CD14-positive monocyte (primary cell): ENCODE measurements at regions not wholly inside any gene's neighbourhood (a gene's known extent, or its start where the extent isn't known, plus 50 kb on each side); places are given as distances from the start of the nearest gene placed in this dataset.
A peak's percentile ranks its signal among the peaks of the same experiment; 100 is the strongest.

Experiments
- DNase-seq, 3 donors: peaks; one replicate each; pipeline ENCODE4 v3.0.0-alpha.2; 2011 to 2022
- H2AFZ ChIP-seq: 2 replicates; pipeline ENCODE4 v1.6.0; 2012; ENCODE audit warnings: mild to moderate bottlenecking, low read depth, low read length, inconsistent platforms; ENCODE audit not compliant: insufficient read depth, poor library complexity, severe bottlenecking
- H3K27ac ChIP-seq, 2 donors: 1 replicate in 1 of 2; 2 replicates in 1 of 2; pipeline ENCODE4 v1.5.1; 2012 to 2013; ENCODE audit warnings: low read length in 2 of 2, control low read depth in 1 of 2, inconsistent platforms in 1 of 2, low read depth in 1 of 2, mild to moderate bottlenecking in 1 of 2
- H3K27me3 ChIP-seq, 2 donors: one replicate each; pipeline versions ENCODE4 v1.6.0 to v1.6.1; 2011 to 2013; ENCODE audit warnings: low read length in 2 of 2; ENCODE audit not compliant: control insufficient read depth in 2 of 2, insufficient read depth in 2 of 2
- H3K36me3 ChIP-seq, 2 donors: replicated peaks in 1 of 2; 1 replicate in 1 of 2; 2 replicates in 1 of 2; pipeline versions ENCODE4 v1.5.1 to v1.6.1; 2012 to 2013; ENCODE audit warnings: low read length in 2 of 2, control low read depth in 1 of 2, inconsistent platforms in 1 of 2, mild to moderate bottlenecking in 1 of 2; ENCODE audit not compliant: insufficient read depth in 2 of 2, control insufficient read depth in 1 of 2
- H3K4me1 ChIP-seq, 2 donors: 1 replicate in 1 of 2; 2 replicates in 1 of 2; pipeline versions ENCODE4 v1.5.1 to v1.6.1; 2012 to 2013; ENCODE audit warnings: low read length in 2 of 2, control low read depth in 1 of 2, inconsistent platforms in 1 of 2, mild to moderate bottlenecking in 1 of 2, moderate library complexity in 1 of 2; ENCODE audit not compliant: insufficient read depth in 2 of 2, control insufficient read depth in 1 of 2
- H3K4me2 ChIP-seq: replicated peaks from 2 replicates; pipeline ENCODE3; 2012; ENCODE audit warnings: low read length, moderate library complexity, mild to moderate bottlenecking; ENCODE audit not compliant: poor library complexity, severe bottlenecking; ENCODE audit errors: extremely low read depth
- H3K4me3 ChIP-seq, 3 experiments: fragments of 200-600 bp in 1 of 3; sonication (generic) in 1 of 3; replicated peaks in 1 of 3; 1 replicate in 2 of 3; 2 replicates in 1 of 3; pipeline ENCODE4 v1.5.1; 2011 to 2013; ENCODE audit warnings: low read length in 3 of 3, mild to moderate bottlenecking in 3 of 3, control low read depth in 2 of 3, low read depth in 2 of 3, inconsistent platforms in 1 of 3, moderate library complexity in 1 of 3
- H3K79me2 ChIP-seq: 2 replicates; pipeline ENCODE4 v1.6.0; 2012; ENCODE audit warnings: mild to moderate bottlenecking, control low read depth, inconsistent platforms, low read length, moderate library complexity; ENCODE audit not compliant: insufficient read depth
- H3K9ac ChIP-seq: 2 replicates; pipeline ENCODE4 v1.6.0; 2017; ENCODE audit warnings: low read length, mild to moderate bottlenecking; ENCODE audit not compliant: insufficient read depth, poor library complexity, severe bottlenecking
- H3K9me3 ChIP-seq, 2 donors: replicated peaks in 1 of 2; 1 replicate in 1 of 2; 2 replicates in 1 of 2; pipeline versions ENCODE4 v1.5.1 to v1.6.1; 2012 to 2013; ENCODE audit warnings: low read length in 2 of 2, control low read depth in 1 of 2; ENCODE audit not compliant: control insufficient read depth in 1 of 2, insufficient read depth in 1 of 2
- H4K20me1 ChIP-seq: 2 replicates; pipeline ENCODE4 v1.6.0; 2012; ENCODE audit warnings: mild to moderate bottlenecking, low read length, control low read depth, moderate library complexity; ENCODE audit not compliant: insufficient read depth
- H3K27ac Mint-ChIP-seq, 7 donors: one replicate each; pipeline ENCODE4 v1.8.0; 2020; ENCODE audit warnings: mild to moderate bottlenecking in 7 of 7, mixed read lengths in 7 of 7, moderate library complexity in 6 of 7, inconsistent platforms in 2 of 7
- H3K27me3 Mint-ChIP-seq, 3 donors: one replicate each; pipeline ENCODE4 v1.8.0; 2021 to 2022; ENCODE audit warnings: low read depth in 3 of 3, mild to moderate bottlenecking in 3 of 3, mixed read lengths in 3 of 3, moderate library complexity in 3 of 3, inconsistent platforms in 1 of 3
- H3K36me3 Mint-ChIP-seq, 2 donors: one replicate each; pipeline ENCODE4 v1.8.0; 2020; ENCODE audit warnings: mixed read lengths in 2 of 2, inconsistent platforms in 1 of 2, mild to moderate bottlenecking in 1 of 2
- H3K4me1 Mint-ChIP-seq: one replicate; pipeline ENCODE4 v1.8.0; 2020; ENCODE audit warnings: mild to moderate bottlenecking, mixed read lengths
- H3K4me3 Mint-ChIP-seq, 2 donors: one replicate each; pipeline ENCODE4 v1.8.0; 2020; ENCODE audit warnings: mild to moderate bottlenecking in 2 of 2, mixed read lengths in 2 of 2, moderate library complexity in 1 of 2
- H3K9me3 Mint-ChIP-seq, 7 donors: one replicate each; pipeline ENCODE4 v1.8.0; 2020 to 2022; ENCODE audit warnings: mixed read lengths in 7 of 7, mild to moderate bottlenecking in 6 of 7, moderate library complexity in 6 of 7, inconsistent platforms in 2 of 7
- CTCF ChIP-seq: fragments of 200-600 bp; IDR thresholded peaks from one replicate; pipeline ENCODE4 v1.8.0; 2022; ENCODE audit warnings: antibody characterized with exemption, mild to moderate bottlenecking
- WGBS: methylation state at CpG from one replicate; pipeline ENCODE4 v1.1.5; 2013; ENCODE audit warnings: missing lambda C conversion rate; ENCODE audit not compliant: insufficient coverage; 5-methylcytosine and 5-hydroxymethylcytosine counted together
- intact Hi-C, 2 donors: fragments of 100-400 bp; cut with micrococcal nuclease; formaldehyde crosslinking; loops; one replicate each; pipeline versions ENCODE4 v1.15.0 to v1.15.1; 2023

- Histone ChIP-seq H3K4me2 (peak overlapping the region; percentile 43), H3K27me3 (peaks cover 79 to 94% of the 10 kb centered on the region in 2 donors), H3K4me3 (peak overlapping the region in 1 of 3 experiments; percentile 26), H4K20me1 (no peaks in the 10 kb centered on the region), H3K9ac (no peak overlapping the region), H3K4me1 (peaks cover 13 to 14% of the 10 kb centered on the region in 2 donors), H3K79me2 (no peaks in the 10 kb centered on the region), H3K27ac (no peak overlapping the region), H3K36me3 (no peaks in the 10 kb centered on the region), H2AFZ (no peak overlapping the region), H3K9me3 (peaks cover 12 to 50% of the 10 kb centered on the region in 2 donors)
- Mint-ChIP-seq H3K27ac (no peak overlapping the region), H3K9me3 (peaks cover 0 to 21% (median 8%) of the 10 kb centered on the region in 7 donors), H3K4me3 (no peak overlapping the region), H3K4me1 (peaks cover 10% of the 10 kb centered on the region), H3K27me3 (peaks cover 10 to 28% (median 11%) of the 10 kb centered on the region in 3 donors), H3K36me3 (peaks cover 0 to 2% of the 10 kb centered on the region in 2 donors)
- WGBS = 7% methylated on average over 7 of the region's 20 CpGs
- no peak for DNase-seq
- intact Hi-C loops = loop anchor here in 1 of 2 donors (10.0 kb wide), 1 partner anchor 542 kb away; no protein-coding TSS in a partner anchor
- no peak for TF ChIP-seq CTCF
Measured at GRCh38 chr5:88142886-88143692, 125.6 kb downstream of the TMEM161B start.

GRCh38 chr5:88142636-88142885, 126.1 kb downstream of the TMEM161B start:
- no peak overlapping the region for H3K4me3 Mint-ChIP-seq
- no peak overlapping the region for H3K27ac Mint-ChIP-seq
- Histone ChIP-seq H4K20me1 (no peaks in the 10 kb centered on the region), H3K27ac (no peak overlapping the region), H3K9me3 (peaks cover 12 to 50% of the 10 kb centered on the region in 2 donors), H3K9ac (no peak overlapping the region), H3K79me2 (no peaks in the 10 kb centered on the region), H2AFZ (no peak overlapping the region), H3K36me3 (no peaks in the 10 kb centered on the region), H3K4me3 (peak overlapping the region in 1 of 3 experiments; percentile 26), H3K4me2 (peak overlapping the region; percentile 43), H3K4me1 (peaks cover 13 to 14% of the 10 kb centered on the region in 2 donors), H3K27me3 (peaks cover 77 to 92% of the 10 kb centered on the region in 2 donors)
- intact Hi-C loops = loop anchor here in 1 of 2 donors (10.0 kb wide), 1 partner anchor 542 kb away; no protein-coding TSS in a partner anchor
- peaks cover 6 to 31% (median 10%) of the 10 kb centered on the region in 3 donors for H3K27me3 Mint-ChIP-seq
- WGBS = no CpG with 5 or more reads among the region's 2 CpGs
- peaks cover 0 to 2% of the 10 kb centered on the region in 2 donors for H3K36me3 Mint-ChIP-seq
- TF ChIP-seq CTCF = no peak
- DNase-seq = no peak
- H3K4me1 Mint-ChIP-seq = peaks cover 10% of the 10 kb centered on the region
- H3K9me3 Mint-ChIP-seq = peaks cover 0 to 21% (median 8%) of the 10 kb centered on the region in 7 donors
